ENCODE measurements at regions not wholly inside any gene's neighbourhood (a gene's known extent, or its start where the extent isn't known, plus 50 kb on each side); places are given as distances from the start of the nearest gene placed in this dataset.

GRCh38 chr7:86226191-86226590, 417.5 kb upstream of the GRM3 start:
- TF ChIP-seq CTCF (IDR thresholded peaks at IDR 0.05; ENCODE audit: low read depth, low read length) (no peak), POLR2A (IDR thresholded peaks at IDR 0.05; ENCODE audit: extremely low read depth, insufficient read length) (no peak)

Measured in NB4 (cell line).